Smooth muscle cell of the brain vasculature (primary cell): ENCODE measurements at regions not wholly inside any gene's neighbourhood (a gene's known extent, or its start where the extent isn't known, plus 50 kb on each side); places are given as distances from the start of the nearest gene placed in this dataset.

Source experiments
- DNase-seq: peaks from one replicate; pipeline ENCODE4 v3.0.0-alpha.2; 2012; ENCODE audit warnings: low read depth, low spot score

GRCh38 chr6:91428296-91428695 is 841.4 kb upstream of the MAP3K7 start:
- DNase-seq = no peak

GRCh38 chr6:91420243-91420642 is 833.4 kb upstream of the MAP3K7 start:
- no peak for DNase-seq

- no peak for DNase-seq
Measured at GRCh38 chr6:91415031-91415605, 828.2 kb upstream of the MAP3K7 start.

- no peak for DNase-seq
Measured at GRCh38 chr6:91412532-91412931, 825.7 kb upstream of the MAP3K7 start.

GRCh38 chr6:91407706-91408105 is 820.8 kb upstream of the MAP3K7 start:
- DNase-seq = no peak

GRCh38 chr6:91392951-91393350 is 806.1 kb upstream of the MAP3K7 start:
- no peak for DNase-seq

GRCh38 chr6:91387290-91388059 is 800.6 kb upstream of the MAP3K7 start:
- no peak for DNase-seq

GRCh38 chr6:91386204-91386603 is 799.3 kb upstream of the MAP3K7 start:
- no peak for DNase-seq

GRCh38 chr6:91383207-91383606 is 796.3 kb upstream of the MAP3K7 start:
- DNase-seq = no peak

- DNase-seq = no peak
Measured at GRCh38 chr6:91376686-91377085, 789.8 kb upstream of the MAP3K7 start.

- no peak for DNase-seq
Measured at GRCh38 chr6:91366781-91367180, 779.9 kb upstream of the MAP3K7 start.

- no peak for DNase-seq
Measured at GRCh38 chr6:91358986-91359385, 772.1 kb upstream of the MAP3K7 start.

GRCh38 chr6:91352878-91353277 is 766.0 kb upstream of the MAP3K7 start:
- DNase-seq = no peak

- no peak for DNase-seq
Measured at GRCh38 chr6:91352321-91352720, 765.4 kb upstream of the MAP3K7 start.

- no peak for DNase-seq
Measured at GRCh38 chr6:91350146-91350908, 763.5 kb upstream of the MAP3K7 start.

- no peak for DNase-seq
Measured at GRCh38 chr6:91341473-91341872, 754.6 kb upstream of the MAP3K7 start.

- no peak for DNase-seq
Measured at GRCh38 chr6:91340896-91341395, 754.1 kb upstream of the MAP3K7 start.

- no peak for DNase-seq
Measured at GRCh38 chr6:91337967-91338366, 751.1 kb upstream of the MAP3K7 start.

GRCh38 chr6:91330896-91331295 is 744.0 kb upstream of the MAP3K7 start:
- DNase-seq = no peak

GRCh38 chr6:91328241-91328640 is 741.4 kb upstream of the MAP3K7 start:
- no peak for DNase-seq

- DNase-seq = no peak
Measured at GRCh38 chr6:91324711-91325110, 737.8 kb upstream of the MAP3K7 start.

- no peak for DNase-seq
Measured at GRCh38 chr6:91317984-91318383, 731.1 kb upstream of the MAP3K7 start.
